ENCODE measurements at regions not wholly inside any gene's neighbourhood (a gene's known extent, or its start where the extent isn't known, plus 50 kb on each side); places are given as distances from the start of the nearest gene placed in this dataset.

- no peak overlapping the region for H3K4me2 ChIP-seq (ENCODE audit: low read depth, low read length)
- WGBS (ENCODE audit: low lambda C conversion rate): 8% methylated on average over 6 of the region's 8 CpGs
- H3K4me3 ChIP-seq (replicated peaks in 1 of 3; ENCODE audit: insufficient read depth in 1 of 3, low read depth in 2 of 3, low read length in 3 of 3): no peak overlapping the region
- no peak overlapping the region for H3K9ac ChIP-seq (ENCODE audit: insufficient read depth, low read depth, low read length)
- in situ Hi-C loops (cut with HindIII; ENCODE audit: extremely low pct_ligation_motif_present, low pct_unique_long_range_greater_than_20kb): loop anchor here (25.0 kb wide), 1 partner anchor 371 kb away; no protein-coding TSS in a partner anchor
- intact Hi-C loops (cut with micrococcal nuclease; ENCODE audit: unreplicated experiment): no loop called here
- no peaks in the 10 kb centered on the region for H3K9me3 ChIP-seq (ENCODE audit: low read length)
- no TSS peak for BruUV-seq (replicated peaks)
- FAIRE-seq (no peak), DNase-seq (ENCODE audit: low spot score) (no peak), ATAC-seq (no peak)
- no peaks in the 10 kb centered on the region for H4K20me1 ChIP-seq (ENCODE audit: insufficient read depth, low read length)
- ChIA-PET CTCF (ENCODE audit: low intra/inter-chr PET ratio, low total read pairs) (no interaction called here), POLR2A (no interaction called here)
- peaks cover 10% of the 10 kb centered on the region for H3K4me1 ChIP-seq (ENCODE audit: insufficient read depth, low read length)
- peaks cover 2 to 66% of the 10 kb centered on the region in 2 experiments; a peak in 3 of 5 replicates for H3K27me3 ChIP-seq (ENCODE audit: control insufficient read depth in 1 of 2, insufficient read depth in 2 of 2, low read length in 2 of 2)
- no peaks in the 10 kb centered on the region for H3K79me2 ChIP-seq (ENCODE audit: insufficient read depth, low read length)
- TF ChIP-seq KLF6 (CRISPR knock-in tag; IDR thresholded peaks at IDR 0.05): no peak
- no peak for TF ChIP-seq TGIF2 (CRISPR knock-in tag; IDR thresholded peaks at IDR 0.05)
- no peak overlapping the region for H3K27ac ChIP-seq (ENCODE audit: extremely low read length, insufficient read depth, low read length)
- no peaks in the 10 kb centered on the region for H3K36me3 ChIP-seq (replicated peaks in 1 of 2; ENCODE audit: control insufficient read depth in 1 of 2, insufficient read depth in 2 of 2, low read length in 2 of 2)
- H2AFZ ChIP-seq (ENCODE audit: low read length): no peak overlapping the region
Measured at GRCh38 chr7:155391414-155391813, 66.5 kb upstream of the EN2 start.

- no peak for DNase-seq (ENCODE audit: low spot score)
- Histone ChIP-seq H3K79me2 (ENCODE audit: insufficient read depth, low read length) (no peaks in the 10 kb centered on the region), H2AFZ (ENCODE audit: low read length) (no peak overlapping the region), H3K4me3 (replicated peaks in 1 of 3; ENCODE audit: insufficient read depth in 1 of 3, low read depth in 2 of 3, low read length in 3 of 3) (no peak overlapping the region), H3K27ac (ENCODE audit: extremely low read length, insufficient read depth, low read length) (no peak overlapping the region), H3K36me3 (replicated peaks in 1 of 2; ENCODE audit: control insufficient read depth in 1 of 2, insufficient read depth in 2 of 2, low read length in 2 of 2) (no peaks in the 10 kb centered on the region), H3K4me1 (ENCODE audit: insufficient read depth, low read length) (peaks cover under 1% of the 10 kb centered on the region; the same call in 1 of the 2 replicates), H3K9me3 (ENCODE audit: low read length) (no peaks in the 10 kb centered on the region), H3K9ac (ENCODE audit: insufficient read depth, low read depth, low read length) (no peak overlapping the region), H3K27me3 (ENCODE audit: control insufficient read depth in 1 of 2, insufficient read depth in 2 of 2, low read length in 2 of 2) (peaks cover 4 to 67% of the 10 kb centered on the region in 2 experiments; a peak in 3 of 5 replicates), H4K20me1 (ENCODE audit: insufficient read depth, low read length) (no peaks in the 10 kb centered on the region), H3K4me2 (ENCODE audit: low read depth, low read length) (no peak overlapping the region)
- in situ Hi-C loops (cut with HindIII; ENCODE audit: extremely low pct_ligation_motif_present, low pct_unique_long_range_greater_than_20kb) (loop anchor here (25.0 kb wide), 1 partner anchor 369 kb away; no protein-coding TSS in a partner anchor), intact Hi-C loops (cut with micrococcal nuclease; ENCODE audit: unreplicated experiment) (no loop called here)
- WGBS (ENCODE audit: low lambda C conversion rate): 69% methylated on average over 9 of the region's 11 CpGs
- CTCF ChIA-PET (ENCODE audit: low intra/inter-chr PET ratio, low total read pairs): no interaction called here
- no peak for TF ChIP-seq KLF6 (CRISPR knock-in tag; IDR thresholded peaks at IDR 0.05)
- TF ChIP-seq NRL (CRISPR knock-in tag; IDR thresholded peaks at IDR 0.05; ENCODE audit: borderline replicate concordance): no peak
- no peak for TF ChIP-seq GLI4 (CRISPR knock-in tag; IDR thresholded peaks at IDR 0.05; ENCODE audit: borderline replicate concordance)
- TF ChIP-seq, protein P1, sequence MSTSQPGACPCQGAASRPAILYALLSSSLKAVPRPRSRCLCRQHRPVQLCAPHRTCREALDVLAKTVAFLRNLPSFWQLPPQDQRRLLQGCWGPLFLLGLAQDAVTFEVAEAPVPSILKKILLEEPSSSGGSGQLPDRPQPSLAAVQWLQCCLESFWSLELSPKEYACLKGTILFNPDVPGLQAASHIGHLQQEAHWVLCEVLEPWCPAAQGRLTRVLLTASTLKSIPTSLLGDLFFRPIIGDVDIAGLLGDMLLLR (CRISPR knock-in tag; IDR thresholded peaks at IDR 0.05): no peak
- TF ChIP-seq FUBP1 (CRISPR knock-in tag; IDR thresholded peaks at IDR 0.05; ENCODE audit: borderline replicate concordance): no peak
- no peak; the same call in 2 of the 3 replicates for ATAC-seq
- POLR2A ChIA-PET: no interaction called here
- BruUV-seq (replicated peaks): no TSS peak
- no peak for FAIRE-seq
Measured at GRCh38 chr7:155392726-155393570, 65.0 kb upstream of the EN2 start.
